Ecto neural progenitor cell (in vitro differentiated cells): ENCODE measurements at regions not wholly inside any gene's neighbourhood (a gene's known extent, or its start where the extent isn't known, plus 50 kb on each side); places are given as distances from the start of the nearest gene placed in this dataset.
A peak's percentile ranks its signal among the peaks of the same experiment; 100 is the strongest.
"Not testable (repeated sequence)": the region's sequence is repeated elsewhere in the genome, so short reads cannot be mapped to it uniquely, and the experiment has no call there.

Experiments
- DNase-seq: peaks from one replicate; pipeline ENCODE4 v3.0.0-alpha.2; 2018; ENCODE audit warnings: low spot score

- DNase-seq, result not testable (repeated sequence)
Observed at GRCh38 chr12:131440209-131441059, 270.5 kb upstream of the SFSWAP start.

GRCh38 chr12:131441060-131441396 is 269.9 kb upstream of the SFSWAP start:
- DNase-seq, result peak; percentile 47

- DNase-seq, result peak; percentile 43
Observed at GRCh38 chr12:131441638-131442336, 269.1 kb upstream of the SFSWAP start.

GRCh38 chr12:131442337-131442918 is 268.5 kb upstream of the SFSWAP start:
- DNase-seq, result peak; percentile 44

- DNase-seq, result peak; percentile 48
Observed at GRCh38 chr12:131443019-131444000, 267.6 kb upstream of the SFSWAP start.

GRCh38 chr12:131444220-131445164 is 266.4 kb upstream of the SFSWAP start:
- peak; percentile 48 for DNase-seq

GRCh38 chr12:131445184-131445774 is 265.6 kb upstream of the SFSWAP start:
- peak; percentile 57 for DNase-seq

- peak; percentile 41 for DNase-seq
Observed at GRCh38 chr12:131445795-131446194, 265.1 kb upstream of the SFSWAP start.

GRCh38 chr12:131447636-131448035 is 263.3 kb upstream of the SFSWAP start:
- DNase-seq, result peak; percentile 36

GRCh38 chr12:131448254-131448795 is 262.6 kb upstream of the SFSWAP start:
- DNase-seq, result peak; percentile 42

- no peak for DNase-seq
Observed at GRCh38 chr12:131449027-131449426, 261.9 kb upstream of the SFSWAP start.

- peak; percentile 65 for DNase-seq
Observed at GRCh38 chr12:131452444-131452860, 258.4 kb upstream of the SFSWAP start.

- DNase-seq, result peak; percentile 90
Observed at GRCh38 chr12:131454418-131455217, 256.3 kb upstream of the SFSWAP start.

- DNase-seq, result no peak
Observed at GRCh38 chr12:131455218-131455506, 255.7 kb upstream of the SFSWAP start.

GRCh38 chr12:131455581-131456110 is 255.2 kb upstream of the SFSWAP start:
- DNase-seq, result no peak

GRCh38 chr12:131456301-131457027 is 254.4 kb upstream of the SFSWAP start:
- DNase-seq, result no peak

GRCh38 chr12:131457028-131457310 is 253.9 kb upstream of the SFSWAP start:
- peak; percentile 50 for DNase-seq

- DNase-seq, result peak; percentile 43
Observed at GRCh38 chr12:131457331-131458047, 253.4 kb upstream of the SFSWAP start.
